Muscle of back (tissue), 3 donors: ENCODE measurements at regions not wholly inside any gene's neighbourhood (a gene's known extent, or its start where the extent isn't known, plus 50 kb on each side); places are given as distances from the start of the nearest gene placed in this dataset.
"Not testable (repeated sequence)": the region's sequence is repeated elsewhere in the genome, so short reads cannot be mapped to it uniquely, and the experiment has no call there.

Experiments
- DNase-seq, 3 donors: peaks; one replicate each; pipeline versions ENCODE4 v3.0.0 to v3.0.0-alpha.2; 2013

DNA sequence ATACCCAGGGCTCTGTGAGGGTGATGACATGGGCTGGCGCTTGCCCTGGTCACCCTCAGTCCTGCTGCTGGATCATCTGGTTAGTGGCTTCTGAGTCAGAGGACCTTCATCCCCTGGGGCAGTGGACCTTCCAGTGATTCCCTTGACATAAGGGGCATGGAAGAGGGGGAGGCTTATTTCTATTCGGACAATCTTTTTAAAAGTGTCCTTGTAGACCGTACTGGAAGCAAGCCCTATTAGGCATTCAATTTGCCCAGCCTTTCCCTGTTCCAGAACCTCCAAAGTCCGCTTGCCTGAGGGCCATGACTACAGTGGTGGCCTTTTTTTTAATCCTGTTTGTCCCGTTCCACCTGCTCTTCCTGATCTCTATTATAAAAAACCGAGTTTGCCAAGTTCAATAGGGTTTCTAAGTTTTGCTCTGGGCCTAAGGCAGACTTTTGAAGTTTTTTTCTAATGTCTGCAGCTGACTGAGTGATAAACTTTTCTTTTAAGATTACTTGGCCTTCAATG is 569.8 kb upstream of the USP24 start:
- DNase-seq, result not testable (repeated sequence)

DNA sequence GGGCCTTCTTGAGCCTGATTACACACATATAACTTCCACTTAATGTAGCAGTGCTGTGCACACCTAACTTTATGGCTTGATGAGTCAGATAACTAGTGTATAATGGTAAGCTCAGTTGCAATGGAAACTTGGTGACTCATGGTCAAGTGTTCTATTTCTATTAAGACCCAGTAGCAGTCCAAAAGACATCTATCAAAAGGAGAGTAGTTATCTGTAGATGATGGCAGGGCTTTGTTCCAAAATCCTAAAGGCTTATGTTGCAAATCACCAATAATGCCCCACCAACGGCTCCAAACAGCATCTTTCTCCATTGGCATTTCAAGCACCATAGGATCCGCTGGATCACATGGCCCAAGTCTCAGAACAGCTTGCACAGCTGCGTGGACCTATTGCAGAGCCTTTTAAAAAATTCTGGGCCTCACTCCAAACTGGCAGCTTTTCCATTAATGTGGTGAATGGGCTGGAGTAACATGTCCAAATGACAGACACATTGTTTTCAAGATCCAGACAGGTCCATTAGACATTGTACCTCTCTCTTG is 566.8 kb upstream of the USP24 start:
- peak in 2 of 3 donors; percentile 39 to 58 for DNase-seq

DNA sequence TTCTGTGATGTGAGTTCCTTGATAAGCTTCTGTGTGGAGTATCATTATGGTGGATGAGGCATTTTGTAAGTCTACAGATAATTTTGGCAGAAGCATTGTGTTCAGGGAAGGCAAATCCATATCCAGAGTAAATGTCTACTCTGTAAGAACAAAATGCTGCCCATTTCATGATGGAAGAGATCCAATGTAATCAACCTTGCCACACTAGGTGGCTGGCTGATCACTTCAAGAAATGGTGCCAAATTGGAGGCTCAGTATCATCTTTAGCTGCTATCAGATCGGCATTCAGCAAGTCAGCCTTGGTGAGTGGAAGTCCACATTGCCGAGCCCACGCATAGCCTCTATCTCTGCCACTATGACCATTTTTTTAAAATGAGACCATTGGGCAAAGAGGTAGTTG is 565.8 kb upstream of the USP24 start:
- no peak for DNase-seq

DNA sequence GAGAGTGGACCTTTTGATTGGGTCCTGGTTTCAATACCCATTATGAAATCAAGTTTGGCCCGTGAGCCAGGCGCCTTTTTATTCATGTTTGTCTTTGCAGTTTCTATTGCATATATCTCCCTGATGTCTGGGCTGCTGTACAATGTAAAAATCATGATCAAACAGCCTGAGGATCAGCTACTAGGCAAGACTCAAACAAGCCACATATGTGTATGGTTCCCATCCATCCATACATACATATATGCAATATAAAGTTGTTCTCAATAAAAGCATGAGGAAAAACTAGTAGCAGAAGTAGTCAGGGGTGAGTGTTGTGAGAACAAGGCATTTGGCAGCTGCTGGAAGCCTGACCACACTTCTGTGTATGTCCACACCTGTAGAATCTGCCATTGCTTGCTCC is 562.4 kb upstream of the USP24 start:
- DNase-seq, result no peak

DNA sequence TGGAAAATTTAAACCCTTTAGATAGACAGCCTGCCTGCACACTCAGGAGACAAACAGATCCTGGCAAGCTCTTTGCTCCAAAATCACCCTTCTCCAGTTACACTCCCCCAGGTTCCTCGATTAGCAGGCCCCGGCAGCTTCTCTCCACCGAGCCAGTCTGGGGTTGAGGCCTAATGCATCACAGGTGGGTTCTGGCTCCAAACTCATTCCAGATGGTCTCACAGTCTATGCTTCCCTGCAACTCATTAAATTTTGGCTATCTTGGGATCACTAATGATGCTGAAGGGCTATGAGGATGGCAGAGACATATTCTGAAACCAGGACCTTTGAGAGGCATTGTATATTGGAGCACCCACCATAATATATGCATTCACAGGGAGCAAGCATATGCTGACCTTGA is 559.8 kb upstream of the USP24 start:
- DNase-seq, result peak in 1 of 3 donors; percentile 20

GRCh38 chr1:55774446-55774845 is 559.3 kb upstream of the USP24 start:
- no peak for DNase-seq

DNA sequence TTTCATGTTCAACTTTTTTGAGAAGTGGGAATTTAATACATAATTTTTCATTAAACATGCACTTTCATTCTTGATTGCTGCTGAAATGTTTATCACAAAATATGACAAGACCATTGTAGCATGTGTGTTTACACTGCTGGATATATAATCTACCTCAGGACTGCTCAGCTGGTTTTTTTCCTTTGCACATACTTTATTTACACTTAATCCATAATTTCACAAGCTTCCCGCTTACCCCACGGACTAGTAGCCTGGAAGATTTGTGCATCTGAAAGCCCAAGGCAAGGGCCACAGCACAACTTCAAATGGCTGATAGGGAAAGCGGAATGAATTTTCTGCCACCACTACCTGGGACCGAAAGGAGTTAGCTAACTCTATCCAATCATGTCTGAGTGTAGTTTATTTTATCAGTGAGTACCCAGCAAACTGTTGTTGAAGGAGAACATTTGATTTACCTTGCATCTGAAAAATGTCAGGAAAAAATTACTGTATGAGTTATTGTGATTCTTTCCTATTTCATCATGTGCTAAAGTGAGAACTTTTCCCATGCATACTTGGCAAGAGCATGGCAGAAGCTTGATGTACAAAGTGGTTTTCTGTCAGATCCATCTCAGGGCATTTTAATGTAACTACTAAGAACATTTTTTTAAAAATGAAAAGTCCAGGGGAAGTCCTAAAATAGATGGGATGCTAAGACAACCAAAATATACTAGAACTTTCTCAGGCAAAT is 558.2 kb upstream of the USP24 start:
- DNase-seq, result no peak

DNA sequence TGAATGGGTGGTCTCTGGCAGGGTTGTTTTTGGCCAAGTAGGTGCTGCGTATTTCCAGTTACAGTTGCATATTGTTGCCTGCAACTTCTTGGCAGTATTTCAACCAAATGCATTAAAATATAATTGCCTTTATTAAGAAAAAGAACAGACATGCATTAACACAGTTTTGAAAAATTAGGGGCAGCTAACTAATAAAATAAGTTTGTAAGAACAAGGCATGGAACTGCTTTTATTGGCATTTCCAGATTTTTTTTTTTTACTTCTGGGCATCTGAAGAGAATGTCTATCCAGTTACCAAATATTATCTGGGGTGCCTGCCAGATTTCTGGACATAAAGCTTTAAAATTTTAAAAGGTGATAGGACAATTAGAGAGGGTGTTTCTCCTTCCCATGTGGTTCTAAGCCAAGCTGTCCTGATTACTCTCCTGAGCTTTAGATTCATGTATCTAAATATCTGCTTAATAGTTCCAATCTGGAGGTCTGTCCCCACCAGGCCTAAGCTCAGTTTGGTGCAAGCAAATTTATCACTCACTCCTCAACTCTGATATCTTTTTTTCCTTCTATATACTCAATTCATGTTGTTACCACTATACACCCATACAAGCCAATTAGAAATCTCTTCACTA is 553.3 kb upstream of the USP24 start:
- no peak for DNase-seq

- no peak for DNase-seq
Measured at GRCh38 chr1:55767171-55767570, 552.0 kb upstream of the USP24 start.

GRCh38 chr1:55765505-55765904 is 550.3 kb upstream of the USP24 start:
- DNase-seq, result not testable (repeated sequence)

- peak in 1 of 3 donors; percentile 35 for DNase-seq
Measured at GRCh38 chr1:55751776-55752175, 536.6 kb upstream of the USP24 start.

GRCh38 chr1:55750628-55750995 is 535.4 kb upstream of the USP24 start:
- no peak for DNase-seq

DNA sequence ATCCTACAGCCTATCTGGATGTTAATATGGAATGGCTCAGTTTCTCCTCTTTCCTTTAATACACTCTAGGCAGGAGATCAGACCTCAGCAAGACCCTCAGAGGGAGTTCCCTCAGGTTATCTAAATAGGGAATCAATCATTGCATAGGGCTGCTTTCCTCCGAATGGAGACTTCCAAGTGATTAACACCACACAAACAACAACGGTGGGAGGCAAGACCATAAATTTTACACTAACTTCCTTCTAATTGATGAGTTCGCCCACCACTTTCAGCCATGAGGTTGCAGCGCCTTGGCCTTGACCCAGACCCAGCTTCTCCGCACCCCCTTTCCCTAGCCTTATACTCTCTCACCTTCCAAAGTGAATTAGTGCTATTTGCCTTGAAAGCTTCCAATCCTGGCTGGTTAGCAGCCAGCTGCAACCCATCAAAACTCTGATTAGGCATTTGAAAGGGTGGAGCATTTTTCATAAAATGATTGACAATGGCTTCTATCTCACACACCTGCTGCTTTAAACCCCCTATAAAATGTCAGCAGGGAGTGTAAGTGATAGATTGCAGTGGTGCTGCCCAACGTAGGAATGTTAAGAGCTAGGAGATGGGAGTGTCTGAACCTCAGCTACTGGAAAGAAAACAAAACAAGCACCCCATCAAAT is 534.9 kb upstream of the USP24 start:
- no peak for DNase-seq

DNA sequence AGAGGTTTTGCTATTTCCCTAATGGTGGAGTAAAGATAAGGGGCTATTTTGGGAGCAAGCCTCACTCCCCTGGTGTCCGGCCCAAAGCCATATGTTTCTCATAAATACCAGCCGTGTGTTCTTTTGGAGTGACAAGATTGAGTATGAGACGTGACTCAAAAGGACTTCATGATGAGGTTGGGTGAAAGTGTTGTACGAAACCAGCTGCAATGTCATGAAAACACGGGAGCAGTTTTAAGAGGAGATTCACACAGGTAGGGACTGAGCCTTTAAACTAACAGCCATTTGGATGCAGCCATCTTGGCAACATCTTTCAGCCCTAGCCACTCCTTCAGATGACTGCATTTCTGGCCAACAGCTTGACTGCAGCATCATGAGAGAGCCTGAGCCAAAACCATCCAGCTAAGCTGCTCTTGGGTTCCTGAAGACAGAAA is 532.3 kb upstream of the USP24 start:
- DNase-seq, result peak in 2 of 3 donors; percentile 52 to 72

DNA sequence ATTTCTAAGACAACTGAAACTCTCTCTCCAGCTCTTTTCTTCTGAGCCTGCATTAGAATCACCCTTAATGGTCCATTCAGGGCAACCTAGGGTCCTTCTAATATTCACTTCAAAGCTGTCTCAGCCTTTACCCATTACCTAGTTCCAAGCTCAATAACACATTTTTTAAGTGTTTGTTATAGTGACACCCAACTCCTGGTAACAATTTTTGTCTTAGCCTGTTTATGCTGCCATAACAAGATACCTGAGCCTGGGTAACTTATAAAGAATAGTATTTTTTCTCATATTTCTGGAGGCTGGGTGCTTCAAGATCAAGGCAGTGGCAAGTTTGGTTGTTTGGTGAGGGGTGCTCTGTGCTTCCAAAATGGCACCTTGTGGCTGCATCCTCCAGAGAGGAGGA is 531.5 kb upstream of the USP24 start:
- DNase-seq, result no peak

DNA sequence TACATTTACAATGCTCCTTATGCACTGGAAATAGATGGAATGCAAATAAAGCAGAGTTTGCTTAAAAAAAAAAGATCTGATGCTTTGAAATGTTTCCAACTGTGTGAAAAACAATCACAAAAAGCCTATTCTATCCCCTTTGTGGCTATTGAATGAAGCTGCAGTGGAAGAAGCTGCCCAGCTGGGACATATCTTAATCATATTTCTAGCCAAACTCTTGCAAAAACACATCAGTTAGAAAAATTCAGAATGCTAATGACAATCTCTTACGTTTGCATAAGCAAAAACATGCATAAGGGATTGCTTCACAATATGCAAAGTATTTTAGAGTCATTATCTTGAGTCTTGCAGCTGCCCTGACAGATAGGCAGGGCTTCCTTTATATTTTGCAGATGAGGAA is 526.4 kb upstream of the USP24 start:
- DNase-seq, result peak; percentile 61 to 86 (median 69)

- DNase-seq, result peak in 1 of 3 donors; percentile 37
Measured at GRCh38 chr1:55735106-55735505, 519.9 kb upstream of the USP24 start.

DNA sequence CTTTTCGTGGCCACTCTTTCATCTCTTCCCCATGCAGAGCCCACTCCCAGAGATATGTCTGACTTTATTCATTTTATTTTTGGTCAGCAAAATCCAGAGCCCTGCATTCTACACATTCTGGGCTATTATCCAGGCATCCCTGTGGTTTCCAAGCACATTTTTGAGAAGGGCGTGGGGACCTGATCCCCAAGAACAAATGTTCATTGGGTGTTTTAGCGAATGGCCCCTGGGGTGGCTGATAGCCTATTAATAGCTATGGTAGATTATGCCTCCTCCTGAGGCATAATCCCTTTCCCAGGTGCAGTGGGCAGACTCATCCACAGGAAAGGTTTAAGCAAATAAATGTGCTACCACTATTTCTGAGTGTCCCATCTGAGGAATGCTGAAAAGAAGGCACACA is 511.8 kb upstream of the USP24 start:
- DNase-seq, result peak in 2 of 3 donors; percentile 54 to 83

GRCh38 chr1:55725378-55725777 is 510.2 kb upstream of the USP24 start:
- DNase-seq, result no peak

DNA sequence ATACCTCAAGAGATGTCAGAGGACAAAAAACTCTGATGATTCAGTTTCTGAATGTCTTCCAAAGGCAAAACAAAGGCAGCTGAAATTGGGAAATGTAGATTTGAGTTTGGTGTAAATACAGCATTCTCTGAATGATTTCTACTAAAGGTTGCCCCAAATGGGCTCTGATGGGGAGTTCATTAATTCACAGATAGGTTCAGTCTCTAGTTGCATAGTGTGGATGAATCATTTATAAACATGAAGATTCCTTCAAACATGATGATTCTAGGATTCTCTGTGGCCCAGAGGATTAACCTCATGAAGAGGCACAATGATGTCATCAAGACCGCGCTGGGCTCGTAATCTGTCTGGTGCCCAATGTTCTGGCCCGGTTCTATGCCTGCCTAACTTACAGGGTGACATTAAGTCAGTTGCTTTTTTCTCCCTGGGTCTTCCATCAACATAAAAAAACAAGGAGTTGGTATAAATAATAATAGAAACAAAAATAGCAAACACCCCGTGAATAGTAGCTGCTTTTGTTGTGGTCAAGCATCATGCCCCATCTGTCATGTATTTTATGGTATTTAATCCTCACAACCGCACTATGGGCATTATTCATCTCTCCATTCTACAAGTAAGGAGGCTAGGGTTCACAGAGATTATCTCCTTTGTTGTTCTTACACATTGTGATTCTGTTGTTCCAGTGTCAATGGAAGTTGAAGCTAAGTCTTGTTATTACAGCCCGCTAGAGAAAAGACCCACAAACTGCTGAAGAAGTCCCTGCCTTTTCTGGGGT is 509.6 kb upstream of the USP24 start:
- DNase-seq, result peak in 1 of 3 donors; percentile 81

GRCh38 chr1:55723001-55723400 is 507.8 kb upstream of the USP24 start:
- no peak for DNase-seq

- peak; percentile 70 to 85 (median 75) for DNase-seq
Measured at GRCh38 chr1:55720261-55720660, 505.1 kb upstream of the USP24 start.
